Naive thymus-derived CD4-positive, alpha-beta T cell (primary cell): ENCODE measurements at regions not wholly inside any gene's neighbourhood (a gene's known extent, or its start where the extent isn't known, plus 50 kb on each side); places are given as distances from the start of the nearest gene placed in this dataset.

Source experiments
- ATAC-seq: fragments of 150-1000 bp; cut with Tn5 transposase; 2 replicates; pipeline ENCODE4 v1.10.0; 2021; ENCODE audit warnings: mild to moderate bottlenecking, moderate library complexity
- CTCF ChIA-PET: fragments of 350-600 bp; sonication (Branson Sonifier 250); formaldehyde crosslinking; loops from one replicate; lab custom pipeline; 2021; ENCODE audit warnings: antibody characterized with exemption; lab: Charles Lee
- POLR2A ChIA-PET: fragments of 350-600 bp; sonication (Branson Sonifier 250); formaldehyde crosslinking; loops from one replicate; lab custom pipeline; 2021; ENCODE audit warnings: antibody characterized with exemption, inconsistent platforms; lab: Charles Lee
- DNase-seq, 9 donors: peaks; one replicate each; pipeline versions ENCODE4 v3.0.0 to v3.0.0-alpha.2; 2020 to 2022; ENCODE audit warnings: mixed read lengths in 1 of 9
- H3K27ac ChIP-seq: one replicate; pipeline ENCODE4 v1.7.0; 2013; ENCODE audit warnings: mild to moderate bottlenecking, low read depth, low read length, moderate library complexity
- H3K27me3 ChIP-seq, 2 donors: one replicate each; pipeline ENCODE4 v1.7.0; 2013; ENCODE audit warnings: low read length in 2 of 2, mild to moderate bottlenecking in 2 of 2, moderate library complexity in 2 of 2; ENCODE audit not compliant: control insufficient read depth in 2 of 2, insufficient read depth in 2 of 2
- H3K36me3 ChIP-seq, 3 experiments: 1 replicate in 2 of 3; 2 replicates in 1 of 3; pipeline ENCODE4 v1.7.0; 2013; ENCODE audit warnings: low read length in 3 of 3, mild to moderate bottlenecking in 3 of 3, moderate library complexity in 1 of 3; ENCODE audit not compliant: insufficient read depth in 3 of 3, control insufficient read depth in 2 of 3
- H3K4me1 ChIP-seq, 2 donors: one replicate each; pipeline ENCODE4 v1.7.0; 2013; ENCODE audit warnings: low read length in 2 of 2, mild to moderate bottlenecking in 2 of 2, moderate library complexity in 1 of 2; ENCODE audit not compliant: control insufficient read depth in 2 of 2, insufficient read depth in 2 of 2
- H3K4me3 ChIP-seq: 2 replicates; pipeline ENCODE4 v1.7.0; 2013; ENCODE audit warnings: mild to moderate bottlenecking, low read length
- H3K9me3 ChIP-seq, 3 experiments: 1 replicate in 2 of 3; 2 replicates in 1 of 3; pipeline ENCODE4 v1.7.0; 2013; ENCODE audit warnings: low read length in 3 of 3; ENCODE audit not compliant: control insufficient read depth in 2 of 3
- H3K27ac Mint-ChIP-seq, 9 donors: one replicate each; pipeline ENCODE4 v1.8.0; 2020 to 2022; ENCODE audit warnings: mixed read lengths in 9 of 9, mild to moderate bottlenecking in 8 of 9, moderate library complexity in 5 of 9, inconsistent platforms in 2 of 9
- H3K27me3 Mint-ChIP-seq, 5 donors: one replicate each; pipeline ENCODE4 v1.8.0; 2021 to 2022; ENCODE audit warnings: mixed read lengths in 5 of 5, mild to moderate bottlenecking in 1 of 5
- H3K36me3 Mint-ChIP-seq, 5 donors: one replicate each; pipeline ENCODE4 v1.8.0; 2020 to 2022; ENCODE audit warnings: mixed read lengths in 5 of 5, mild to moderate bottlenecking in 3 of 5, inconsistent platforms in 1 of 5
- H3K4me1 Mint-ChIP-seq, 7 donors: one replicate each; pipeline ENCODE4 v1.8.0; 2020 to 2022; ENCODE audit warnings: mixed read lengths in 7 of 7, mild to moderate bottlenecking in 3 of 7, inconsistent platforms in 1 of 7
- H3K4me3 Mint-ChIP-seq, 10 donors: one replicate each; pipeline ENCODE4 v1.8.0; 2020 to 2022; ENCODE audit warnings: mild to moderate bottlenecking in 10 of 10, mixed read lengths in 10 of 10, moderate library complexity in 6 of 10, inconsistent platforms in 2 of 10
- H3K9me3 Mint-ChIP-seq, 11 donors: one replicate each; pipeline ENCODE4 v1.8.0; 2020 to 2022; ENCODE audit warnings: mixed read lengths in 11 of 11, mild to moderate bottlenecking in 4 of 11, inconsistent platforms in 1 of 11, moderate library complexity in 1 of 11
- intact Hi-C, 2 donors: fragments of 100-400 bp; cut with micrococcal nuclease; formaldehyde crosslinking; loops; one replicate each; pipeline ENCODE4 v1.15.1; 2023

DNA sequence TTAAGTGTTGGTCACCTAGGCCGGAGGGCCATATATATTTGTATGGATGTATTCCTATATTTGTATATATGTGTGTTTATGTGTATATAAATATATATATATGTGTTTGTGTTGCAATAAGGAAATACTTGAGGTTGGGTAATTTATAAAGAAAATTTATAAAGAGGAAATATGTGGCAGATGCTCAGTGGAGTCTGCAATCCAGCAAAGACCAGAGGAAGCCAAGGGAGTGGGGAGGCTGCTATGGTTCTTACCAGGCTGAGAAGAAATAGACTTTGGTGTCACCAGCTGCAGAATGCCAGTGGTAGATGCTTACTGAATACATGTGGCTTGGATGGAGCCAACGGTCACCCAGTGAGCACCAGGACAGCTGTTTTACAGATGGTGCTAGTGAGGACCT lies 97.4 kb upstream of the ELOVL5 start:
- peaks cover 0 to 19% (median 3%) of the 10 kb centered on the region in 11 donors for H3K9me3 Mint-ChIP-seq
- Histone ChIP-seq H3K4me3 (no peak overlapping the region), H3K36me3 (no peaks in the 10 kb centered on the region), H3K27me3 (no peaks in the 10 kb centered on the region), H3K9me3 (no peaks in the 10 kb centered on the region), H3K27ac (no peak overlapping the region), H3K4me1 (no peaks in the 10 kb centered on the region)
- DNase-seq (no peak), ATAC-seq (peak; percentile 32)
- H3K36me3 Mint-ChIP-seq, result peaks cover 0 to 9% (median 3%) of the 10 kb centered on the region in 5 donors
- CTCF ChIA-PET, result no interaction called here
- H3K27ac Mint-ChIP-seq, result no peak overlapping the region
- H3K27me3 Mint-ChIP-seq, result peaks cover 7 to 13% (median 8%) of the 10 kb centered on the region in 5 donors
- no peak overlapping the region for H3K4me3 Mint-ChIP-seq
- POLR2A ChIA-PET, result no interaction called here
- intact Hi-C loops, result no loop called here
- no peaks in the 10 kb centered on the region for H3K4me1 Mint-ChIP-seq

DNA sequence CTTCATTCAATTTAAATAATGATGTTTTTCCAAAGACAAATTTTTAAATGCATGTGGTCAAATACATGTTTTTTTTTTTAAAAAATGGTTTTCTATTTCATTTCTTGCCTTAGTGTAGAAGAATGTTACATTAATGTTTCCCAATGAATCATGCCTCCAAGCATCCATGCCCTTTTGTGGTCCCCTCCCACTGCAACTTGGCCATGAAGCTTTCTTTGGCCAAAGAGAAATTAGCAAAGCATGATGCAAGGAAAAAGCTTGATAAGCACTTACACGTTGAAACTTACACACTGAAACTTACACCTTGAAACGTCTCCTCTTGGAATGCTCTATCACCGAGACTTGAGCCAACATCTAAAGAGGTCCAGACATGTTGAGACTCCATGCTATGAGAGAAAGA lies 93.0 kb upstream of the ELOVL5 start:
- no peak overlapping the region for H3K27ac ChIP-seq
- H3K4me3 ChIP-seq, result no peak overlapping the region
- H3K27me3 Mint-ChIP-seq, result peaks cover 5 to 14% (median 8%) of the 10 kb centered on the region in 5 donors
- H3K9me3 ChIP-seq, result no peaks in the 10 kb centered on the region
- no peaks in the 10 kb centered on the region for H3K4me1 ChIP-seq
- ChIA-PET CTCF (interaction anchor here (0.7 kb wide), 1 partner anchor 9 kb away, joined by 3 read pairs; no protein-coding TSS in a partner anchor), POLR2A (no interaction called here)
- H3K4me3 Mint-ChIP-seq, result no peak overlapping the region
- peaks cover 0 to 6% (median 0%) of the 10 kb centered on the region in 7 donors for H3K4me1 Mint-ChIP-seq
- no peak for DNase-seq
- no peak overlapping the region for H3K27ac Mint-ChIP-seq
- intact Hi-C loops, result no loop called here
- no peaks in the 10 kb centered on the region for H3K36me3 ChIP-seq
- no peaks in the 10 kb centered on the region for H3K9me3 Mint-ChIP-seq
- ATAC-seq, result no peak
- no peaks in the 10 kb centered on the region for H3K27me3 ChIP-seq
- H3K36me3 Mint-ChIP-seq, result no peaks in the 10 kb centered on the region

DNA sequence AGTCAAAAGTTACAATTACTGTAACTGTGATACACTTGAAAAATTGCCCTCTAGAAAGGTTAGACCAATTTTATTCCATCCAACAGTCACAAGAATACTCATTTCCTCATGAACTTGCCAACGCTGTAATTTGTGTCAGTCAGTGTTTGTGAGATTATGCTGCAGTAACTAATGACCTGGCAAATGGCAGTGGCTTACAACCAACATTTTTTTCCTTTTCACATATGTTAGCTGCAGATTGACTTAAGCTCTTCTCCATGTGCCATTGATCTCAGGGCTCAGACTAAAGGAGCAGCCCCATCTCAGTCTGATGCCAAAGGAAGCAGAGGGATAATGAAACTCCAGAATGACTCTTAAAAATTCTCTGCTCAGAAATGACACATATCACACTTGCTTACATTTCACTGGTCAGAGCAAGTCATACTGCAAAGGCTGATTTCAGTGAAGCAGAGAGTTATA lies 92.3 kb upstream of the ELOVL5 start:
- H3K4me1 Mint-ChIP-seq, result peaks cover 0 to 6% (median 0%) of the 10 kb centered on the region in 7 donors
- H3K36me3 Mint-ChIP-seq, result no peaks in the 10 kb centered on the region
- Histone ChIP-seq H3K4me1 (no peaks in the 10 kb centered on the region), H3K9me3 (no peaks in the 10 kb centered on the region), H3K27ac (no peak overlapping the region), H3K36me3 (no peaks in the 10 kb centered on the region), H3K27me3 (no peaks in the 10 kb centered on the region), H3K4me3 (no peak overlapping the region)
- DNase-seq (no peak), ATAC-seq (no peak)
- intact Hi-C loops, result no loop called here
- peaks cover 5 to 14% (median 8%) of the 10 kb centered on the region in 5 donors for H3K27me3 Mint-ChIP-seq
- POLR2A ChIA-PET, result no interaction called here
- CTCF ChIA-PET, result interaction anchor here (0.8 kb wide), 1 partner anchor 565 kb away, joined by 4 read pairs; no protein-coding TSS in a partner anchor
- H3K4me3 Mint-ChIP-seq, result no peak overlapping the region
- no peak overlapping the region for H3K27ac Mint-ChIP-seq
- H3K9me3 Mint-ChIP-seq, result no peaks in the 10 kb centered on the region

DNA sequence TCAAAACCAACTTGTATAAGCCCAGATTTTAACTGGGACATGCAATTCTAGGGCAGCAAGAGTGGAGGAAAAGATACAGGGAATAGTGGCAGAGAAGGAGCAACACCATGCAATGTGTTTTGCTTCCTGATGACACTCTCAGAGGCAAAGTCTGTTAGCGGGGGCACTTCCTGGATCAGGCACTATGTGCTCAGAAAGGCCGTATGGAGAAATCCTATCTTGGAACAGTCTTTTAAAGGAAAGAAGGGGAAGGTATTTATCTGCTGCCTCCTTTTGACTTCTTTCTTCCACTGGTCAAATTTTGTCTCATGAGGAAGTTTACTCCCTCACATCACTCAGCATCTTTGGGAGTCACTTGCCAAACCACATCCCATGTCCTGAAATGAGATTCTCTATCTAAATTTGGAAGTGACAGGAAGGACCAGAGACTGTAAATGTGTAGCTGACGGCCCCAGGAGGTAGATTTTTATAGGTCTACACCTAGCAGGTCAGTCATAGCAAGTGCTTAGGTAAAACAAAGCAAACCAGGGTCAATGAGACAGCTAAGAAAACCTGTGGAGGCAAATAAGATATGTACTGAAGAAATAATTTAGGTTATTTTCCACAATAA lies 91.7 kb upstream of the ELOVL5 start:
- H3K27ac Mint-ChIP-seq, result peak overlapping the region in 2 of 9 donors; percentile 43 to 76
- H3K27me3 ChIP-seq, result no peaks in the 10 kb centered on the region
- H3K4me3 ChIP-seq, result no peak overlapping the region
- CTCF ChIA-PET, result interaction anchor here (0.8 kb wide), 1 partner anchor 564 kb away, joined by 4 read pairs; no protein-coding TSS in a partner anchor
- H3K36me3 ChIP-seq, result no peaks in the 10 kb centered on the region
- no peaks in the 10 kb centered on the region for H3K9me3 Mint-ChIP-seq
- POLR2A ChIA-PET, result interaction anchor here (0.6 kb wide), 1 partner anchor 43 kb away, joined by 3 read pairs; no protein-coding TSS in a partner anchor
- H3K27me3 Mint-ChIP-seq, result peaks cover 5 to 14% (median 8%) of the 10 kb centered on the region in 5 donors
- H3K36me3 Mint-ChIP-seq, result no peaks in the 10 kb centered on the region
- H3K4me1 ChIP-seq, result no peaks in the 10 kb centered on the region
- no peak overlapping the region for H3K27ac ChIP-seq
- intact Hi-C loops, result no loop called here
- peaks cover 0 to 6% (median 0%) of the 10 kb centered on the region in 7 donors for H3K4me1 Mint-ChIP-seq
- ATAC-seq (no peak), DNase-seq (no peak)
- no peaks in the 10 kb centered on the region for H3K9me3 ChIP-seq
- no peak overlapping the region for H3K4me3 Mint-ChIP-seq

DNA sequence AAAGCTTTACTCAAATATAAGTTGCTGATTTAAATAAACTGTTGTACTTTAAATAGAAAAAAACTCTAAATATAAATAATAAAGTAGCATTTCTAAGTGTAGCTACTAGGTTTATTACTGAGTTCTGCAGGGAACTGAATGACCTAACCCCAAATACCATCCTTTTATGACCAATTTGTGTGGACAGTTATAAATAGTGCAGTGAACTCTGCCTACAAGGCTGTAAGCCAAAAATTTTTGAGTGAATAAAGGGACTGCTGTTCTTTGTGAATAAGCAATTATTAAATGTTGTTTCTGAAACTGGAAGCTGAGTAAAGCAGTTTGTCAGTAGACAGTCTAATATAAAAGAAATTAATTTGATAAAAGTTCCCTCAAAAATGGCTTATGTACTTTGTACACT lies 90.8 kb upstream of the ELOVL5 start:
- ChIA-PET POLR2A (interaction anchor here (0.6 kb wide), 1 partner anchor 42 kb away, joined by 3 read pairs; no protein-coding TSS in a partner anchor), CTCF (no interaction called here)
- Histone ChIP-seq H3K4me3 (no peak overlapping the region), H3K27ac (no peak overlapping the region), H3K36me3 (no peaks in the 10 kb centered on the region), H3K4me1 (no peaks in the 10 kb centered on the region), H3K9me3 (no peaks in the 10 kb centered on the region), H3K27me3 (no peaks in the 10 kb centered on the region)
- intact Hi-C loops, result no loop called here
- H3K27ac Mint-ChIP-seq, result no peak overlapping the region
- H3K4me3 Mint-ChIP-seq, result no peak overlapping the region
- H3K36me3 Mint-ChIP-seq, result no peaks in the 10 kb centered on the region
- peaks cover 5 to 10% (median 8%) of the 10 kb centered on the region in 5 donors for H3K27me3 Mint-ChIP-seq
- H3K4me1 Mint-ChIP-seq, result peaks cover 0 to 6% (median 0%) of the 10 kb centered on the region in 7 donors
- no peaks in the 10 kb centered on the region for H3K9me3 Mint-ChIP-seq
- ATAC-seq (no peak), DNase-seq (no peak)

DNA sequence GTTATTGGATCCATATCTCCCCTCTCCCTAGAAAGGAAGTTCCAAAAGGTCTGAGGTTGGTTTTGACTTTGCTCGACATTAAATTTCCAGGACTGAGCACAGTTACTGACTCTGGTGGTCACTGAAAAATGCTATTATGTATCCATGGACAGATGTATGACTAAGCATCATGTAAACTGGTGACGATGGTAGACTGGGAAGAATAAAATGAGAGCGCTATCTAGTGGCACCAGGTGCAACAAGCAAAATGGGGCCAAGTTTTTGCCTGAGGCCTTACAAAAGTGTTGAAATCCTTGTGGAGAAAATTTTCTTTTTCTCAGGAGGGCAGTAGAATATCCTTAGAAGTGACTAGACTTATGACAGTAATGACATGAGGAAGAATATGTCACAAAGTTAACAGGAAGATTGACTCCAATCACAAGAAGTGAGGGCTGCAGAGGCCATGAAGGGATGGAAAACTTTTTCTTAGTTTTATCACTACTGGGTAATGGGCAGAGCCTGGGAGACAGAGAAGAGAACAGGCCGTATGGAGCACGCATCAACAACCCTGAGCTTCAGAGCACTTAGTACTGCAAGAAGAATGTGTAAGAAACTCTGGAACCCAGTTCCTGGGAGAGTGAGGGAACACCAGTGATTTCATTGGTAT lies 88.9 kb upstream of the ELOVL5 start:
- Histone ChIP-seq H3K27me3 (no peaks in the 10 kb centered on the region), H3K27ac (no peak overlapping the region), H3K36me3 (no peaks in the 10 kb centered on the region), H3K9me3 (no peaks in the 10 kb centered on the region), H3K4me3 (no peak overlapping the region), H3K4me1 (no peaks in the 10 kb centered on the region)
- peaks cover 0 to 9% (median 3%) of the 10 kb centered on the region in 5 donors for H3K27me3 Mint-ChIP-seq
- H3K4me3 Mint-ChIP-seq, result no peak overlapping the region
- peaks cover 0 to 6% (median 0%) of the 10 kb centered on the region in 7 donors for H3K4me1 Mint-ChIP-seq
- DNase-seq (peak in 5 of 9 donors; percentile 11 to 34 (median 31)), ATAC-seq (peak; percentile 78)
- H3K9me3 Mint-ChIP-seq, result no peaks in the 10 kb centered on the region
- no peak overlapping the region for H3K27ac Mint-ChIP-seq
- no peaks in the 10 kb centered on the region for H3K36me3 Mint-ChIP-seq
- POLR2A ChIA-PET, result interaction anchor here (0.9 kb wide), 1 partner anchor 9 kb away, joined by 3 read pairs; no protein-coding TSS in a partner anchor
- intact Hi-C loops, result loop anchor here (1.0 kb wide), 3 partner anchors 27 to 265 kb away; no protein-coding TSS in a partner anchor
- CTCF ChIA-PET, result interaction anchor here (0.7 to 1.2 kb wide), 5 partner anchors 27 to 267 kb away, joined by 3 to 11 read pairs (median 4); no protein-coding TSS in a partner anchor
